Fibroblast of lung (primary cell): ENCODE measurements at regions not wholly inside any gene's neighbourhood (a gene's known extent, or its start where the extent isn't known, plus 50 kb on each side); places are given as distances from the start of the nearest gene placed in this dataset.
A peak's percentile ranks its signal among the peaks of the same experiment; 100 is the strongest.

Experiments
- DNase-seq, 2 donors: peaks; one replicate each; pipeline versions ENCODE4 v3.0.0 to v3.0.0-alpha.2; 2010; ENCODE audit warnings: low read depth in 2 of 2
- H2AFZ ChIP-seq: 2 replicates; pipeline ENCODE4 v1.5.1; 2012; ENCODE audit warnings: low read length, control low read depth, inconsistent platforms
- H3K27ac ChIP-seq: 2 replicates; pipeline ENCODE4 v1.5.1; 2011; ENCODE audit warnings: low read length, control low read depth; ENCODE audit not compliant: insufficient read depth
- H3K27me3 ChIP-seq: 2 replicates; pipeline ENCODE4 v1.5.1; 2011; ENCODE audit warnings: mild to moderate bottlenecking, low read length; ENCODE audit not compliant: control insufficient read depth, insufficient read depth
- H3K36me3 ChIP-seq: 2 replicates; pipeline ENCODE4 v1.5.1; 2011; ENCODE audit warnings: low read length; ENCODE audit not compliant: control insufficient read depth, insufficient read depth
- H3K4me1 ChIP-seq: 2 replicates; pipeline ENCODE4 v1.5.1; 2011; ENCODE audit warnings: low read length; ENCODE audit not compliant: control insufficient read depth, insufficient read depth; ENCODE audit errors: extremely low read depth
- H3K4me2 ChIP-seq: 2 replicates; pipeline ENCODE4 v1.5.1; 2011; ENCODE audit warnings: low read length, control low read depth; ENCODE audit not compliant: insufficient read depth; ENCODE audit errors: extremely low read depth
- H3K4me3 ChIP-seq, 4 experiments: fragments of 200-600 bp in 1 of 4; sonication (generic) in 1 of 4; replicated peaks in 1 of 4; 2 replicates each; pipeline ENCODE4 v1.5.1; 2011 to 2016; ENCODE audit warnings: low read length in 4 of 4, low read depth in 3 of 4, mild to moderate bottlenecking in 3 of 4, control low read depth in 2 of 4, inconsistent platforms in 1 of 4, mixed read lengths in 1 of 4; ENCODE audit not compliant: insufficient read depth in 1 of 4; ENCODE audit errors: control extremely low read depth in 1 of 4
- H3K79me2 ChIP-seq: 2 replicates; pipeline ENCODE4 v1.5.1; 2012; ENCODE audit warnings: mild to moderate bottlenecking, low read length, inconsistent platforms; ENCODE audit not compliant: control insufficient read depth, insufficient read depth
- H3K9ac ChIP-seq: 2 replicates; pipeline ENCODE4 v1.5.1; 2011; ENCODE audit warnings: mild to moderate bottlenecking, low read length, control low read depth; ENCODE audit not compliant: insufficient read depth
- H3K9me3 ChIP-seq: 2 replicates; pipeline ENCODE4 v1.5.1; 2012; ENCODE audit warnings: low read depth, low read length; ENCODE audit not compliant: control insufficient read depth, insufficient read depth
- H4K20me1 ChIP-seq: 2 replicates; pipeline ENCODE4 v1.5.1; 2011; ENCODE audit warnings: low read length; ENCODE audit not compliant: control insufficient read depth, insufficient read depth; ENCODE audit errors: extremely low read depth
- EZH2 ChIP-seq: IDR thresholded peaks from 2 replicates; pipeline ENCODE4 v1.5.1; 2012; ENCODE audit warnings: low read length, control low read depth, mild to moderate bottlenecking; ENCODE audit errors: missing control alignments
- TF ChIP-seq, protein P1 (sequence below), 2 donors: IDR thresholded peaks in 1 of 2; conservative IDR thresholded peaks in 1 of 2; 1 replicate in 1 of 2; 2 replicates in 1 of 2; pipeline ENCODE4 v1.5.1; 2011 to 2012; ENCODE audit warnings: low read length in 2 of 2, control low read depth in 1 of 2, inconsistent platforms in 1 of 2, low read depth in 1 of 2, mild to moderate bottlenecking in 1 of 2

DNA sequence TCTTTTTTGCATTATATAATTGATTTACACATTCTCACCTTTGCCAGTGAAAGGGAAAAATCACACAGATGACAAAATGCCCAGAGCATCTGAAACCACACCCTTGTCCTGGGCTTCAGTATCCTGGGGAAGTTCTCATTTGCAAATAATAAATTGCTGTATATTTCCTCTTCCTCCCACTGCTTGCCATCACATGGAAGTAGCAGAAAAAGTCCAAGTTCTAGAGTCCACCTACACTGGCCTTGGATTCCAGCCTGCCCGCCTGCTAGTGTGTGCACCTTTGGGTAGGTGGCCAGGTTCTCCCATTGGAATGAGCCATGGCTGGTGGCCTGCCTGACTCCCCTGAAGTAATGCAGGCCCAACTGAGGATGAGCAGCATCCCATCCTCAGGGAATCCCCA, 149.4 kb downstream of the GADD45G start:
- no peaks in the 10 kb centered on the region for H3K27me3 ChIP-seq
- no peaks in the 10 kb centered on the region for H4K20me1 ChIP-seq
- no peaks in the 10 kb centered on the region for H3K9me3 ChIP-seq
- no peak for TF ChIP-seq EZH2
- TF ChIP-seq, protein P1, sequence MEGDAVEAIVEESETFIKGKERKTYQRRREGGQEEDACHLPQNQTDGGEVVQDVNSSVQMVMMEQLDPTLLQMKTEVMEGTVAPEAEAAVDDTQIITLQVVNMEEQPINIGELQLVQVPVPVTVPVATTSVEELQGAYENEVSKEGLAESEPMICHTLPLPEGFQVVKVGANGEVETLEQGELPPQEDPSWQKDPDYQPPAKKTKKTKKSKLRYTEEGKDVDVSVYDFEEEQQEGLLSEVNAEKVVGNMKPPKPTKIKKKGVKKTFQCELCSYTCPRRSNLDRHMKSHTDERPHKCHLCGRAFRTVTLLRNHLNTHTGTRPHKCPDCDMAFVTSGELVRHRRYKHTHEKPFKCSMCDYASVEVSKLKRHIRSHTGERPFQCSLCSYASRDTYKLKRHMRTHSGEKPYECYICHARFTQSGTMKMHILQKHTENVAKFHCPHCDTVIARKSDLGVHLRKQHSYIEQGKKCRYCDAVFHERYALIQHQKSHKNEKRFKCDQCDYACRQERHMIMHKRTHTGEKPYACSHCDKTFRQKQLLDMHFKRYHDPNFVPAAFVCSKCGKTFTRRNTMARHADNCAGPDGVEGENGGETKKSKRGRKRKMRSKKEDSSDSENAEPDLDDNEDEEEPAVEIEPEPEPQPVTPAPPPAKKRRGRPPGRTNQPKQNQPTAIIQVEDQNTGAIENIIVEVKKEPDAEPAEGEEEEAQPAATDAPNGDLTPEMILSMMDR (conservative IDR thresholded peaks at IDR 0.05 in 1 of 2, IDR thresholded peaks at IDR 0.05 in 1 of 2; ENCODE audit: low read depth in 1 of 2, low read length in 2 of 2) = no peak
- no peak overlapping the region for H3K4me3 ChIP-seq
- no peaks in the 10 kb centered on the region for H3K4me1 ChIP-seq
- no peak overlapping the region for H3K9ac ChIP-seq
- H3K4me2 ChIP-seq = no peak overlapping the region
- H3K36me3 ChIP-seq = no peaks in the 10 kb centered on the region
- no peak overlapping the region for H2AFZ ChIP-seq
- no peaks in the 10 kb centered on the region for H3K79me2 ChIP-seq
- no peak for DNase-seq
- H3K27ac ChIP-seq = no peak overlapping the region

DNA sequence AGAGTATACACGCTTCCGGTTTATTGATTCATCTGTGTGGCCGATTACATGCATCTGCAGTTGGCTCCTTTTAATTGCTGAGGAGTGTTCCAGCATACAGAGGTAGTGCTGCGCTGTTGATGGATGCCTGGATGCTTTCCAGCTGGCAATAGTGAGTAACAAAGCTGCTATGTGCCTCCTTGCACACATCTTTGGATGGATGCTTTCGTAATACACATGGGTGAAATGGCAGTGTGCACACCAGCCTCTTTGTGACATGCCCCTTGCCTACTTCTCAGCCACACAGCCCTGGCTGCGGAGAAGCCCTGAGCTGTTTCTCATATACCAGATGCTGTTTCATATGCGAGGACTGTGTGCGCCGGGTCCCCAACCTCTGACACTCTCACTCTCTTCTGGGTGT, 151.0 kb downstream of the GADD45G start:
- H3K4me1 ChIP-seq = no peaks in the 10 kb centered on the region
- peak; percentile 62 to 89 for DNase-seq
- H3K9ac ChIP-seq = no peak overlapping the region
- H3K36me3 ChIP-seq = no peaks in the 10 kb centered on the region
- no peak overlapping the region for H3K4me3 ChIP-seq
- no peak for TF ChIP-seq EZH2
- TF ChIP-seq, protein P1 (conservative IDR thresholded peaks at IDR 0.05 in 1 of 2, IDR thresholded peaks at IDR 0.05 in 1 of 2; ENCODE audit: low read depth in 1 of 2, low read length in 2 of 2) = no peak
- H3K9me3 ChIP-seq = no peaks in the 10 kb centered on the region
- H3K4me2 ChIP-seq = no peak overlapping the region
- no peaks in the 10 kb centered on the region for H3K27me3 ChIP-seq
- no peaks in the 10 kb centered on the region for H3K79me2 ChIP-seq
- H2AFZ ChIP-seq = no peak overlapping the region
- no peaks in the 10 kb centered on the region for H4K20me1 ChIP-seq
- H3K27ac ChIP-seq = no peak overlapping the region

DNA sequence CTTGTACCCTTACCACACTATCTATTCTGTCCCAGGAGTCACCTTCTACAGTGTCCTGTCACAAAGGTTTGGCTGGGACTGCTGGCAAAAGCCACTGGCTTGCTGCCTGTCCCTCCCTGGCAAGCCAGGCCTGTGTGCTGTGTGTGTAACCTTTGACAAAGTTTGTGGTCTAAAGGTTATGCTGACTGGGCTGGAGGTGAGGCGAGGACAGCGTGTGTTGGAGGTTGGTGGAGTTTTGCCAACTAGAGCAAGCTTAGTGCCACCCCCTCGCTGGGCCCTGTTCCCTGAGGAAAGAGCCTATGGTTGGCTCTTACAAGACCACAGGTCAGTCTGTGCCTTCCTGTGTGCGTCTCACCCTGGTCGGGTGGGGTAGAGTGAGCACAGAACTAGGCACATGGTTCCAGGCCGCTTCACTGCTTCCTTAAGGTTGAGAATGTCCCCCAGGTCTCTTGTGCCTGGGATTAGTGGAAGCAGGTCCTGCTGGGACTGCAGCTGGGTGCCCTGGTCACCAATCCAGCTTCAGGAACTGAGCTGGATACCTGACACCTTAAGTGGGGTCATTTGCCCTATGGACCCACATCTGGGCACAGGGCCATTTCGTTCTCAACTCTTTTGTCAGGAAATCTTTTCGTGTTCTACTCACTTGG, 152.2 kb downstream of the GADD45G start:
- H2AFZ ChIP-seq = no peak overlapping the region
- peak in 1 of 2 donors; percentile 64 for DNase-seq
- H3K4me3 ChIP-seq = no peak overlapping the region
- H4K20me1 ChIP-seq = no peaks in the 10 kb centered on the region
- H3K4me1 ChIP-seq = no peaks in the 10 kb centered on the region
- H3K36me3 ChIP-seq = no peaks in the 10 kb centered on the region
- H3K4me2 ChIP-seq = no peak overlapping the region
- TF ChIP-seq, protein P1 (conservative IDR thresholded peaks at IDR 0.05 in 1 of 2, IDR thresholded peaks at IDR 0.05 in 1 of 2; ENCODE audit: low read depth in 1 of 2, low read length in 2 of 2) = no peak
- no peak for TF ChIP-seq EZH2
- H3K27ac ChIP-seq = no peak overlapping the region
- no peak overlapping the region for H3K9ac ChIP-seq
- H3K9me3 ChIP-seq = no peaks in the 10 kb centered on the region
- no peaks in the 10 kb centered on the region for H3K79me2 ChIP-seq
- H3K27me3 ChIP-seq = no peaks in the 10 kb centered on the region
